Left cardiac atrium (tissue), 4 donors: ENCODE measurements at regions not wholly inside any gene's neighbourhood (a gene's known extent, or its start where the extent isn't known, plus 50 kb on each side); places are given as distances from the start of the nearest gene placed in this dataset.

Experiments
- ATAC-seq, 2 donors: fragments of 200-7000 bp; cut with Tn5 transposase; one replicate each; pipeline ENCODE4 v1.9.1; 2020; ENCODE audit warnings: mild to moderate bottlenecking in 2 of 2, moderate library complexity in 2 of 2
- DNase-seq: peaks from one replicate; pipeline ENCODE4 v3.0.0-alpha.2; 2020
- intact Hi-C, 2 donors: fragments of 100-400 bp; cut with DNase I; formaldehyde crosslinking; loops; one replicate each; pipeline versions ENCODE4 v1.14.1 to v1.15.1; 2022 to 2023
- donor health status: DM: no; HTN: yes; CAD: no.
- donor health status: DM: no; HTN: yes; CAD: no; lungs with severe emphysema.
- donor health status: DM: yes; HTN: yes; CAD: no.
- donor health status: Dilated cardiomyopathy.

- no peak for ATAC-seq
- no peak for DNase-seq
- intact Hi-C loops = no loop called here
Measured at GRCh38 chr15:27627623-27628022, 471.5 kb downstream of the OCA2 start.

- intact Hi-C loops = no loop called here
- no peak for ATAC-seq
Measured at GRCh38 chr15:27623560-27624305, 475.4 kb downstream of the OCA2 start.

GRCh38 chr15:27623149-27623548 lies 476.0 kb downstream of the OCA2 start:
- DNase-seq (no peak), ATAC-seq (no peak)
- intact Hi-C loops = no loop called here

More at GRCh38 chr15:27623560-27624305, 475.4 kb downstream of the OCA2 start:
- DNase-seq = no peak

DNA sequence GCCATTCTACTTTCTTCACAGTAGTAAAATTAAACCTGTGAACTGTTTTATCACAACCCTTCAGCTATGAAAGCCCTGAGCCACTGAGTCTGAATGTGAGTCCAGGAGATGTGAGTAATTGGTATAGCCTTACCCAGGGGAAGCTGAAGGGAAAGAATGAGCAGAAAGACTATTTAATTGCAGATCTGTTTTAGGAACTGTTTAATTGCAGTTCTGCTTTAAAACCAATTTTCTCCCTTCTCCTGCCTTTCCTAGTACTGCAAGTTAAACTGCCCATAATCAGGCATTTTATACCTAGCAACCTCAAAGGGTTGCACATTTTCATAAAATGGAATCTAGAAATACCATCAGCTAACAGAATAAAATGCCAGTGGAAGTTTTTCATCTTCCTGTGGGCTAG lies 476.7 kb downstream of the OCA2 start:
- no peak for DNase-seq
- no peak for ATAC-seq
- intact Hi-C loops = no loop called here

GRCh38 chr15:27619204-27619603 lies 479.9 kb downstream of the OCA2 start:
- no peak for ATAC-seq
- no peak for DNase-seq
- intact Hi-C loops = no loop called here

DNA sequence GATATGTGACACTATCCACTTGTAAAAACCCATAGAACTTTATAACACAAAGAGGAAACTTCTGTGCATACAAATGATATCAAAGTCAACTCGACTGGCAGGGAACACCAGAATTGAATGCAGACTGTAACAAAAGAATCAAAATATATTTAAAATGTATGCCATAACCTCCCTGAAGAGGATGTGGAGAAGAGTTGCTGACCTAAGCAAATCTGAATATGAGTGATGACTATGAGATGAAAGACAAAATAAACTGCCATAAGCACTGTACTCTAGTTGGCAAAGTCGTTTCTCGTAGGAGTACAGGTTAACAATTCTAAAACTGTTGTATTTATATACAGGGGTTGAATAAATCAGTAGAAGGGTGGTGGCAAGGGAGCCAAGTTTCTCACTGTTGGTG lies 482.1 kb downstream of the OCA2 start:
- DNase-seq = no peak
- intact Hi-C loops = no loop called here
- ATAC-seq = no peak

- ATAC-seq = no peak
- intact Hi-C loops = no loop called here
- no peak for DNase-seq
Measured at GRCh38 chr15:27608248-27608647, 490.9 kb downstream of the OCA2 start.

- intact Hi-C loops = no loop called here
- ATAC-seq (no peak), DNase-seq (no peak)
Measured at GRCh38 chr15:27601239-27601960, 497.7 kb downstream of the OCA2 start.

GRCh38 chr15:27599034-27599433 lies 500.1 kb downstream of the OCA2 start:
- DNase-seq (no peak), ATAC-seq (no peak)
- intact Hi-C loops = no loop called here

GRCh38 chr15:27598251-27599009 lies 500.7 kb downstream of the OCA2 start:
- ATAC-seq (no peak), DNase-seq (no peak)
- intact Hi-C loops = no loop called here

DNA sequence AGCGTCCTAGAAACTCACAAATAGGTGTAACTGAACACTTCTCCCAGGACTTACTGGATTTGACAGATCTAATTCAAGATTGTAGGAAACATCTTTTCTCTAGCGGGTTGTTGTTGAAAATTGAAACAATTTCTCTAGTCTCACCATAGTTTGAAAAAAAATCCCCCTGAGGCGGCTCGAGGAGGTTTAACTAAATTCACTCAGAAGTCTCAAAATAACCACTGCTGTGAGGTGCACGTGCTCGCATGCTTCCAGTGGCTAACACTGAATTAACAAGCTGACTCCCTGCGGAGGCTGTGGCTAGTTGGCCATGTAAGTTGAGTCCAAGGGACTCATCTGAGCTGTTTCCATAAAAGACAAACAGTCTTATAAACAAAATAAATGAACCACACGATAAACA lies 503.9 kb downstream of the OCA2 start:
- no peak for DNase-seq
- intact Hi-C loops = no loop called here
- no peak for ATAC-seq

DNA sequence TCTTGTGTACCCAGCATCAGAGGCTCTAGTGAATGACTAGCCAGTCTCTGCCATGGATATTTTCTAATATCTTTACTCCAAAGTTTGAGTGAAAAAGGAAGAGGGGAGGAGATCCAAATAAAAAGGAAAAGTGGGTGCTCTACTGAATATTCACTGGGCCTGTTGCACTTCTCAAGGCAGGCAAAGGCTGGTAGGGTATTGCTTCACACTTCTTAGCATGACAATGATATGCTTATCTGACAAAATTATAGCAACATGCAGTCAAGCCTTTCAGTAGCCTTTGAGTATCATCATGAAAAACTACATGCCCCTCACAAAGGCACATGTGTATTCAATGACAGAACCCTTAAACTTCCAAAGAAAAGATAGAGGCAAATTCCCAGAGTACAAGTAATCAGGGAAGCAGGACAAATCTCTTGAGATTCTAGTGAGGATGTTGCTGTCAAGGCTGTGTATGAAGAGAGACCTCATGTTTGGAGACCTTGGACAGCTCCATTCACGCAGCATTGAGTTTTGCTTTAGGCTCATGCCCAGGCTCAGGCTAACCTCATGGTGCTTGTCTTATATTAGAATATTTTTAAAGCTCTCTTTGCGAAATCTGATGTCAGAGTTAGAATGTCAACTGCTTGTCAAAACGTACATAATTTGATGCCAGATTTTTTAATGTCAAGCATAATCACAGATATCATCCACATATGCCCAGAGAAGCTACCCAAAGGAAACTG lies 506.9 kb downstream of the OCA2 start:
- DNase-seq = no peak
- no peak for ATAC-seq
- intact Hi-C loops = no loop called here
